AG08396 (cell line): ENCODE measurements at regions not wholly inside any gene's neighbourhood (a gene's known extent, or its start where the extent isn't known, plus 50 kb on each side); places are given as distances from the start of the nearest gene placed in this dataset.

Experiments used
- DNase-seq: peaks from one replicate; pipeline ENCODE4 v3.0.0; 2012; ENCODE audit warnings: low spot score, mixed read lengths

- DNase-seq, result no peak
Measured at GRCh38 chr16:9374061-9374460, 282.6 kb downstream of the HAPSTR1 start.

- no peak for DNase-seq
Measured at GRCh38 chr16:9378876-9379275, 287.4 kb downstream of the HAPSTR1 start.

- no peak for DNase-seq
Measured at GRCh38 chr16:9380221-9380620, 288.8 kb downstream of the HAPSTR1 start.

- no peak for DNase-seq
Measured at GRCh38 chr16:9381399-9381798, 290.0 kb downstream of the HAPSTR1 start.

GRCh38 chr16:9381905-9382304 lies 290.5 kb downstream of the HAPSTR1 start:
- DNase-seq, result no peak

GRCh38 chr16:9383281-9383680 lies 291.8 kb downstream of the HAPSTR1 start:
- no peak for DNase-seq

GRCh38 chr16:9384141-9384540 lies 292.7 kb downstream of the HAPSTR1 start:
- no peak for DNase-seq

- DNase-seq, result no peak
Measured at GRCh38 chr16:9389543-9390207, 298.2 kb downstream of the HAPSTR1 start.

- DNase-seq, result no peak
Measured at GRCh38 chr16:9392956-9393355, 301.5 kb downstream of the HAPSTR1 start.

- no peak for DNase-seq
Measured at GRCh38 chr16:9393591-9393990, 302.1 kb downstream of the HAPSTR1 start.

GRCh38 chr16:9395958-9396359 lies 304.5 kb downstream of the HAPSTR1 start:
- DNase-seq, result no peak

GRCh38 chr16:9399573-9399972 lies 308.1 kb downstream of the HAPSTR1 start:
- no peak for DNase-seq

- DNase-seq, result no peak
Measured at GRCh38 chr16:9401173-9401572, 309.7 kb downstream of the HAPSTR1 start.

- DNase-seq, result no peak
Measured at GRCh38 chr16:9402293-9402860, 310.9 kb downstream of the HAPSTR1 start.

- DNase-seq, result no peak
Measured at GRCh38 chr16:9404811-9405210, 313.4 kb downstream of the HAPSTR1 start.

GRCh38 chr16:9406038-9406712 lies 314.7 kb downstream of the HAPSTR1 start:
- no peak for DNase-seq

GRCh38 chr16:9407206-9407758 lies 315.8 kb downstream of the HAPSTR1 start:
- DNase-seq, result no peak

GRCh38 chr16:9408297-9408878 lies 316.9 kb downstream of the HAPSTR1 start:
- no peak for DNase-seq

GRCh38 chr16:9409560-9410493 lies 318.4 kb downstream of the HAPSTR1 start:
- DNase-seq, result no peak

- DNase-seq, result no peak
Measured at GRCh38 chr16:9411426-9411825, 320.0 kb downstream of the HAPSTR1 start.

GRCh38 chr16:9412031-9412914 lies 320.8 kb downstream of the HAPSTR1 start:
- DNase-seq, result no peak
